Activated CD4-positive, alpha-beta T cell treated with anti-CD3 and anti-CD28 coated beads for 24 hours (primary cell): ENCODE measurements at regions not wholly inside any gene's neighbourhood (a gene's known extent, or its start where the extent isn't known, plus 50 kb on each side); places are given as distances from the start of the nearest gene placed in this dataset.
"Not testable (repeated sequence)": the region's sequence is repeated elsewhere in the genome, so short reads cannot be mapped to it uniquely, and the experiment has no call there.

Experiments
- DNase-seq, 2 donors: peaks; one replicate each; pipeline ENCODE4 v3.0.0-alpha.2; 2020; ENCODE audit warnings: low read depth in 2 of 2

GRCh38 chr15:62904041-62904910 lies 138.3 kb upstream of the TPM1 start:
- peak in 1 of 2 donors; percentile 31 for DNase-seq

- no peak for DNase-seq
Measured at GRCh38 chr15:62906627-62907026, 135.9 kb upstream of the TPM1 start.

- no peak for DNase-seq
Measured at GRCh38 chr15:62907275-62907674, 135.3 kb upstream of the TPM1 start.

- DNase-seq: not testable (repeated sequence)
Measured at GRCh38 chr15:62908341-62908740, 134.2 kb upstream of the TPM1 start.

DNA sequence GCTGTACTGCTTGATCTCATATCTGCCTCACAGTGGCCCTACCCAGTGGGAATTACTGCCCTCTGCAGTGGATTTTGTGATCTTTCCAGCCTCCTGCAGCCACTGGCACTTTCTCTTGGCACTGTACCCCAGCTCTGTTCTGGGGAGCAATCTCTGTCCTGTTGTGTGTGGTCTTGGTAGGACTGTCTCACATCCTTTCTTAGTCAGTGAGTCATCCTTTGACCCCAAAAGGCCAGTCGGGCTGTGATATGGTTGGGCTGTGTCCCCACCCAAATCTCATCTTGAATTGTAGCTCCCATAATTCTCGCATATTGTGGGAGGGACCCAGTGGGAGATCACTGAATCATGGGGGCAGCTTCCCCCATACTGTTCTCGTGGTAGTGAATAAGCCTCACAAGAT lies 133.3 kb upstream of the TPM1 start:
- DNase-seq: no peak

DNA sequence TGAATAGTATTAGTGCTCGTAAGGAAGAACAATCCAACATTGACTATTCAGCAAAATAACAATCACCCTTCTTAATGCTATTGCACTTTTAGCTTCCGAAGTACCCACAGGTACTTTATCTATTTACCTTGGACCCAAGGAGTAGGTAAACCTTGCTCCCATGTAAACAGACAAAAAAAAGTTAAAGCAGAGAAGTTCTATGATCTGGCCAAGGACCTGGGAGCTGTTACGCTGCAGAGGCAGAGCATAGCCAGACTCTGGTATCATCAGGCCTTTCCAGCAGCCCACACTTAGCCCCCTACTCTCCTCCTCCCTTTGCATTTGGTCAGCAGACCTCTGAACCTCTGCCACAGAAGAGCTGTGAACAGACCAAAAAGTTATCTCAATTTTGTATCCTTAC lies 130.3 kb upstream of the TPM1 start:
- DNase-seq: no peak

GRCh38 chr15:62912808-62913207 lies 129.7 kb upstream of the TPM1 start:
- DNase-seq: no peak

DNA sequence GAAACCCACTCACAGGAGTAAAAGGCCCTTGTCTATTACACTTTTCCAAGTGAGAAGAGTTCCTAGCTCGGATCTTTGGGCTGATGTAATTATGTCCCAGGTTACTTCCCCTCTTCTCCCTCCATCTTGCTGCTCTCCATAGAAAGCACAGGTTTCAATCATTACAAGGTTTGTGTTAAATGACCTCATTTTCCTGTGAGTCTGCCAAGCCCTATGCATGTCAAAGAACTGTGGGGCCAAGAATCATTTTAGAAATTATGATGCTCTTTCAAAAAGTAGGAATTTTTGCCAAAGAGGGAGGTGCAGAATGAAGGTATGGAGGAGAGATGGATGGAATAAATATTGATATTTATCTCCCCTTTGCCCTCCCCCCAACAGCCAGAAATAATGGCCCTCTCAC lies 129.3 kb upstream of the TPM1 start:
- DNase-seq: no peak

GRCh38 chr15:62914461-62915079 lies 128.0 kb upstream of the TPM1 start:
- DNase-seq: no peak

DNA sequence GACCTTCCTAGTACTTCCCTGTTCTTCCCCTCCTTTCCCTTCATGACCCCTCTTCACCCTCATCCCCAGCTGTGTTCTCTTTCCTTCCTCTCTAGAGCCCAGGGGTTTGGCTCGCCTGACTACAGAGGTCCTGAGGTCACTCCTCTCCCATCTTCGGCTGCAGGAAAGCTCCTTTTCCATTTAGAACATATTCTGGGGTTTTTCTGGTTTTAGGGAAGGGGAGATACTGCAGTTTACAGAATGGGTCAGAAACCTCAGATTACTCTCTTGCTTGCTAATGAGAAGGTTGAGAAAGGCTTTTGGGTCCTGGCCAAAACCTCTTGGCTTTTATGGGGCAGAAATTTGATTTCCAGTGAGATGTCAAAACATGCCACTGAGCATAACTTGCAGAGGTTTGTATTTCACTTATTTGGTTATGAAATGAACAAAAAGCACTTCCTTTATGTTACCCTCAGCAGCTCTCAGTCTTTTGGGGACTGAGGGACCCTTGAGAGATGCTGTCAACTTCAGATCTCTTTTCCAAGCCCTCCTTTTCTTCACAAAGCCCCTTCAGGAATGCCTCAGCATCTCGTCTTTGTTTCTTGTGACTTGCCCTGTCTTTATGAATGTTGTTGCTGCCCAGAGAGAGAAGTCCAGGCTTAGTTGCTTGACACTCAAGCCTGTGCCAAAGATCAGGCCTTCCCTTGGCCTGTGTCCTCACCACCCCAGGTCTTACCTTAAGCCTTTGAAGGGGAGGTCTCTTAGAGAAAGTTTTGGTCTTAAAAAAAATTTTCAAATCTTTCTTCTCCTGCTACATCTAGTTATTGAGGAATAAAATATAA lies 121.7 kb upstream of the TPM1 start:
- DNase-seq: no peak

DNA sequence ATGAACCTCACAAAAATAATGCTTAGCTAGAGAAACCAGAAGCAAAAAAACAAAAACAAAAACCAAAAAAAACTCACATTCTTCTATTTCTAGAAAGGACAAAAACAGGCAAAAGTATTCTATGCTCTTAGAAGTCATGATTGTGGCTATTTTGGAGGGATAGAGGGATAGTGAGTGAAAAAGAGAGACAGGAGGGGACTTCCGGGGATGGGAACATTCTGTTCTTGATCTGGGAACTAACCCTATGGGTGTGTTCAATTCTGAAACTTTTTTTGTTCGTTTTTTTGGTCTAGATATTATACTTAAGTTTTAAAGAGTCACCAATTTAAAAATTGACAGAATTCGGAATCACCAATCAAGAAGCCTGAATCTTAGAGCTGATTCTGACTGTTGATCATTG lies 120.0 kb upstream of the TPM1 start:
- no peak for DNase-seq

DNA sequence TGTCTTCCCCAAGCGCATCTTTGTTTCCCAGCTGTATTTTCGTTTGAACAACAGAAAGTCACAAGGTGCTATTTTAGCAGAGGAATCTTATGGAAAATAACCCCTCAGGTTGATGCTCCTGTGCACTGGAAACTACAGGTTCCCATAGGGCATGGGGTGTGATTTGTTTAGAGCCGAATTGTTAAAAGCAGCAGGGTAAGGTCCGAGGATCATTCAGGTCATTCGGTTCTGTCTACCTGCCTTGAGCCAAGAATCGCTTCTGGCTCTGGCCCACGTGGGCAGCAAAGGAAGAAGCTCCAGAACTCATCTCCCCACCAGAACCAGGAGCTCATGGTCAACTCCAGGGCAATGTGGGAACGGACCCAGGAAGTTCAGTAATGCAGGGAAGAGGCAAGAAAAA lies 116.7 kb upstream of the TPM1 start:
- DNase-seq: no peak

DNA sequence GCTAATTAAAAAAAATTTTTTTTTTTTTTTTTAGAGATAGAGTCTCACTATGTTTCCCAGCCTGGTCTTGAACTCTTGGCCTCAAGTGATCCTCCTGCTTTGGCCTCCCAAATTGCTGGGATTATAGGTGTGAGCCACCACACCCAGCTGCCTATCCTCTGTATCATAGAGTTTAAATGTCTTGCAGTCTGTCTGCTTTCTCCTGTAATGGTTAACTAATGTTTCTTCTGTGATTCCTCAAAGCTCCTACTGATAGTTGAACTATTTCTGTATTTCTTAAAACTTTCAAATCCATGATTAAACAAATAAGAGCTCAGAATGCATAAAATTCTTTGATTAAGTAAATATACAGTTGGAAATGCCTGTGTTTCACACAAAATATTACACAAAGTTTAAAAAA lies 115.4 kb upstream of the TPM1 start:
- no peak for DNase-seq

- no peak for DNase-seq
Measured at GRCh38 chr15:62927836-62928235, 114.7 kb upstream of the TPM1 start.

GRCh38 chr15:62928242-62928999 lies 114.1 kb upstream of the TPM1 start:
- no peak for DNase-seq

DNA sequence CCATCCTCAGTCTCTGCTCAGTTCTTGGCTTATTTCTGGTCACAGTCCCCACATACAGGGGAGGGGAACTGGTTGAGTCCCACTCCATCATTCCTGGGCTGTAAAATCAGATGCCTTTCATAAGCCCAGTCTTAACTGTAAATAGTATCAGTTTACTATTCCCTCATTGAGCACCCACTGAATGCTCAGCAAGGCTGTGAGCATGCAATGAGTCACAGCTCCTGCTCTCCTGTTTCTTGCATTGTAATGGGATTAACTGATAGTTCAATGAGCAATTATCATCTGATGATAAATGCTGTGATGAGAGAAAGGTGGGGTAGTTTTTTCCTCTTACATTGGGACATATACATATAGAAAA lies 113.6 kb upstream of the TPM1 start:
- no peak for DNase-seq

GRCh38 chr15:62931650-62932049 lies 110.9 kb upstream of the TPM1 start:
- DNase-seq: no peak

- DNase-seq: no peak
Measured at GRCh38 chr15:62932436-62932835, 110.1 kb upstream of the TPM1 start.

- DNase-seq: no peak
Measured at GRCh38 chr15:62933386-62933785, 109.2 kb upstream of the TPM1 start.

GRCh38 chr15:62934236-62934971 lies 108.1 kb upstream of the TPM1 start:
- DNase-seq: no peak
